IMR-90 (cell line): ENCODE measurements at regions not wholly inside any gene's neighbourhood (a gene's known extent, or its start where the extent isn't known, plus 50 kb on each side); places are given as distances from the start of the nearest gene placed in this dataset.

Source experiments
- ATAC-seq: fragments of 200-7000 bp; cut with Tn5 transposase; 2 replicates; pipeline ENCODE4 v1.9.1; 2020; ENCODE audit warnings: low read depth, mild to moderate bottlenecking, moderate library complexity
- BruUV-seq: library from RNA; stranded (reverse); fragments of 400-500 nt; replicated peaks from 2 replicates; lab custom pipeline; 2021; lab: Mats Ljungman, UMichigan
- CTCF ChIA-PET: fragments of 300-600 bp; formaldehyde crosslinking; extraction: SDS; loops from one replicate; lab custom pipeline; 2021; ENCODE audit warnings: antibody characterized with exemption; lab: Yijun Ruan, JAX
- POLR2A ChIA-PET: fragments of 300-600 bp; sonication (Branson Sonifier 250); formaldehyde crosslinking; loops from one replicate; lab custom pipeline; 2022; ENCODE audit warnings: antibody characterized with exemption; ENCODE audit not compliant: unreplicated experiment; lab: Charles Lee
- DNase-seq: peaks from one replicate; pipeline ENCODE4 v3.0.0; 2013
- H2AFZ ChIP-seq: replicated peaks from 2 replicates; pipeline ENCODE3; 2013; ENCODE audit warnings: low read length, mild to moderate bottlenecking; ENCODE audit not compliant: poor library complexity
- H2AK5ac ChIP-seq: 2 replicates; pipeline ENCODE4 v1.6.1; 2013; ENCODE audit warnings: low read depth, low read length, inconsistent platforms
- H2AK9ac ChIP-seq: replicated peaks from 2 replicates; pipeline ENCODE3; 2013; ENCODE audit warnings: mild to moderate bottlenecking, low read depth, low read length, moderate library complexity; ENCODE audit not compliant: poor library complexity
- H2BK120ac ChIP-seq: 2 replicates; pipeline ENCODE4 v1.6.1; 2013; ENCODE audit warnings: low read depth, low read length, inconsistent platforms
- H2BK15ac ChIP-seq: 3 replicates; pipeline ENCODE4 v1.6.1; 2013; ENCODE audit warnings: low read depth, low read length, inconsistent platforms
- H2BK20ac ChIP-seq: 2 replicates; pipeline ENCODE4 v1.6.1; 2013; ENCODE audit warnings: low read depth, mild to moderate bottlenecking, inconsistent platforms, low read length, moderate library complexity
- H2BK5ac ChIP-seq: 2 replicates; pipeline ENCODE4 v1.6.1; 2013; ENCODE audit warnings: mild to moderate bottlenecking, low read depth, low read length, inconsistent platforms; ENCODE audit not compliant: poor library complexity, severe bottlenecking
- H3K14ac ChIP-seq: replicated peaks from 2 replicates; pipeline ENCODE4 v1.6.1; 2013; ENCODE audit warnings: low read depth, low read length, inconsistent platforms
- H3K18ac ChIP-seq: 2 replicates; pipeline ENCODE4 v1.6.1; 2013; ENCODE audit warnings: low read depth, low read length, control low read depth
- H3K23ac ChIP-seq: 2 replicates; pipeline ENCODE4 v1.6.1; 2013; ENCODE audit warnings: low read depth, low read length, inconsistent platforms
- H3K27ac ChIP-seq: 2 replicates; pipeline ENCODE4 v1.5.1; 2013; ENCODE audit warnings: mild to moderate bottlenecking, control low read depth, low read length; ENCODE audit not compliant: insufficient read depth
- H3K27me3 ChIP-seq: 2 replicates; pipeline ENCODE4 v1.6.1; 2013; ENCODE audit warnings: low read length; ENCODE audit not compliant: control insufficient read depth, insufficient read depth
- H3K36me3 ChIP-seq: 2 replicates; pipeline ENCODE4 v1.6.1; 2013; ENCODE audit warnings: low read length, mixed read lengths; ENCODE audit not compliant: control insufficient read depth, insufficient read depth
- H3K4ac ChIP-seq: 2 replicates; pipeline ENCODE4 v1.6.1; 2013; ENCODE audit warnings: low read depth, low read length, inconsistent platforms
- H3K4me1 ChIP-seq: 2 replicates; pipeline ENCODE4 v1.6.1; 2013; ENCODE audit warnings: low read length, mixed read lengths; ENCODE audit not compliant: control insufficient read depth, insufficient read depth
- H3K4me2 ChIP-seq: 2 replicates; pipeline ENCODE4 v1.6.1; 2013; ENCODE audit warnings: low read depth, mild to moderate bottlenecking, control low read depth, low read length, moderate library complexity
- H3K4me3 ChIP-seq: 2 replicates; pipeline ENCODE4 v1.5.1; 2013; ENCODE audit warnings: low read depth, mild to moderate bottlenecking, control low read depth, low read length, moderate library complexity; ENCODE audit not compliant: insufficient read depth
- H3K56ac ChIP-seq: 2 replicates; pipeline ENCODE4 v1.6.1; 2013; ENCODE audit warnings: low read length, inconsistent platforms; ENCODE audit not compliant: insufficient read depth; ENCODE audit errors: extremely low read depth
- H3K79me1 ChIP-seq, 2 experiments: 2 replicates each; pipeline ENCODE4 v1.6.1; 2013; ENCODE audit warnings: low read length in 2 of 2, inconsistent platforms in 1 of 2, low read depth in 1 of 2
- H3K9ac ChIP-seq: 2 replicates; pipeline ENCODE4 v1.6.1; 2013; ENCODE audit warnings: low read depth, low read length, control low read depth
- H3K9me1 ChIP-seq: 2 replicates; pipeline ENCODE4 v1.6.1; 2013; ENCODE audit warnings: low read length, inconsistent platforms; ENCODE audit not compliant: insufficient read depth
- H3K9me3 ChIP-seq: 2 replicates; pipeline ENCODE4 v1.6.1; 2013; ENCODE audit warnings: low read length; ENCODE audit not compliant: control insufficient read depth, insufficient read depth
- H4K20me1 ChIP-seq: 2 replicates; pipeline ENCODE4 v1.6.1; 2013; ENCODE audit warnings: low read length, inconsistent platforms; ENCODE audit not compliant: insufficient read depth
- H4K5ac ChIP-seq: 2 replicates; pipeline ENCODE4 v1.6.1; 2013; ENCODE audit warnings: mild to moderate bottlenecking, low read depth, low read length, control low read depth
- H4K8ac ChIP-seq, 2 experiments: 2 replicates each; pipeline ENCODE4 v1.6.1; 2013; ENCODE audit warnings: low read depth in 2 of 2, low read length in 2 of 2, control low read depth in 1 of 2, inconsistent platforms in 1 of 2
- H4K91ac ChIP-seq: 2 replicates; pipeline ENCODE4 v1.6.1; 2013; ENCODE audit warnings: low read depth, low read length, inconsistent platforms; ENCODE audit not compliant: insufficient read depth
- BHLHE40 ChIP-seq: fragments of 150-350 bp; IDR thresholded peaks from 2 replicates; pipeline ENCODE4 v1.6.1; 2016; ENCODE audit warnings: mild to moderate bottlenecking, low read depth, low read length
- CEBPB ChIP-seq: IDR thresholded peaks from 2 replicates; pipeline ENCODE4 v1.6.1; 2012; ENCODE audit warnings: low read depth, low read length, improper control_type of control experiment
- CHD1 ChIP-seq: IDR thresholded peaks from 2 replicates; pipeline ENCODE4 v1.6.1; 2012; ENCODE audit warnings: low read depth, low read length, improper control_type of control experiment
- FOS ChIP-seq: fragments of 150-350 bp; IDR thresholded peaks from 2 replicates; pipeline ENCODE4 v1.6.1; 2016; ENCODE audit warnings: low read depth, low read length
- MAZ ChIP-seq: IDR thresholded peaks from 2 replicates; pipeline ENCODE4 v1.6.1; 2012; ENCODE audit warnings: low read depth, mild to moderate bottlenecking, low read length, improper control_type of control experiment, moderate library complexity, borderline replicate concordance
- POLR2A ChIP-seq: IDR thresholded peaks from 2 replicates; pipeline ENCODE4 v1.6.1; 2012; ENCODE audit warnings: mild to moderate bottlenecking, low read depth, low read length
- RCOR1 ChIP-seq: IDR thresholded peaks from 2 replicates; pipeline ENCODE4 v1.6.1; 2012; ENCODE audit warnings: mild to moderate bottlenecking, low read length, improper control_type of control experiment; ENCODE audit not compliant: insufficient replicate concordance
- SMC3 ChIP-seq: fragments of 150-350 bp; IDR thresholded peaks from 2 replicates; pipeline ENCODE4 v1.6.1; 2016; ENCODE audit warnings: low read depth, mild to moderate bottlenecking, antibody characterized with exemption, low read length, moderate library complexity
- WGBS, 2 experiments: methylation state at CpG; one replicate each; pipeline versions ENCODE4 v1.1.5 to v1.1.7; 2013; ENCODE audit warnings: missing lambda C conversion rate in 2 of 2; ENCODE audit not compliant: insufficient read length in 1 of 2; ENCODE audit errors: extremely low coverage in 2 of 2; 5-methylcytosine and 5-hydroxymethylcytosine counted together
- dilution Hi-C: fragments of 300-500 bp; cut with HindIII; formaldehyde crosslinking; loops from one replicate; pipeline ENCODE4 v1.14.3; 2018; ENCODE audit warnings: low sequenced_read_pairs; ENCODE audit not compliant: unreplicated experiment
- in situ Hi-C: fragments of 300-500 bp; cut with MboI; formaldehyde crosslinking; loops from 3 replicates; pipeline ENCODE4 v1.14.3; 2019; ENCODE audit warnings: low sequenced_read_pairs, inconsistent platforms, mixed read lengths
- intact Hi-C: fragments of 100-400 bp; cut with micrococcal nuclease; formaldehyde crosslinking; loops from 2 replicates; pipeline ENCODE4 v1.10.0; 2022

GRCh38 chr1:81375884-81376548 is 424.7 kb upstream of the ADGRL2 start:
- no peak overlapping the region for H3K56ac ChIP-seq
- BruUV-seq = no TSS peak
- no peak overlapping the region for H2AFZ ChIP-seq
- H3K4me2 ChIP-seq = no peak overlapping the region
- H2BK5ac ChIP-seq = no peak overlapping the region
- no peak overlapping the region for H4K91ac ChIP-seq
- H2BK120ac ChIP-seq = no peak overlapping the region
- CTCF ChIA-PET = interaction anchor here (0.6 kb wide), 1 partner anchor 31 kb away, joined by 3 read pairs; no protein-coding TSS in a partner anchor
- no peak overlapping the region for H3K23ac ChIP-seq
- H3K18ac ChIP-seq = no peak overlapping the region
- intact Hi-C loops (no loop called here), dilution Hi-C loops (no loop called here), in situ Hi-C loops (no loop called here)
- DNase-seq (no peak), ATAC-seq (no peak)
- no peak overlapping the region for H3K27ac ChIP-seq
- no peaks in the 10 kb centered on the region for H3K4me1 ChIP-seq
- no peak overlapping the region for H3K4me3 ChIP-seq
- no peak overlapping the region for H2AK5ac ChIP-seq
- POLR2A ChIA-PET = no interaction called here
- H4K8ac ChIP-seq = no peak overlapping the region
- H4K20me1 ChIP-seq = no peaks in the 10 kb centered on the region
- no peak for TF ChIP-seq CEBPB
- TF ChIP-seq POLR2A = no peak
- TF ChIP-seq BHLHE40 = no peak
- no peak for TF ChIP-seq FOS
- no peak for TF ChIP-seq CHD1
- no peak for TF ChIP-seq SMC3
- TF ChIP-seq RCOR1 = no peak
- TF ChIP-seq MAZ = no peak
- no peaks in the 10 kb centered on the region for H3K27me3 ChIP-seq
- H3K9me3 ChIP-seq = no peaks in the 10 kb centered on the region
- H3K14ac ChIP-seq = no peak overlapping the region
- no peak overlapping the region for H2BK20ac ChIP-seq
- H3K9me1 ChIP-seq = no peaks in the 10 kb centered on the region
- H2AK9ac ChIP-seq = no peak overlapping the region
- 85% methylated on average over 2 of the region's 5 CpGs; no CpG with 5 or more reads in 1 of the 2 experiments for WGBS, 2 experiments
- no peak overlapping the region for H4K5ac ChIP-seq
- H3K4ac ChIP-seq = no peak overlapping the region
- no peaks in the 10 kb centered on the region for H3K36me3 ChIP-seq
- H3K9ac ChIP-seq = no peak overlapping the region
- no peaks in the 10 kb centered on the region for H3K79me1 ChIP-seq
- no peak overlapping the region for H2BK15ac ChIP-seq
